A549 (cell line): ENCODE measurements at regions not wholly inside any gene's neighbourhood (a gene's known extent, or its start where the extent isn't known, plus 50 kb on each side); places are given as distances from the start of the nearest gene placed in this dataset.

ENCODE experiments used
- ATAC-seq, 2 experiments: fragments of 200-7000 bp in 1 of 2; fragments of >200 bp in 1 of 2; cut with Nextera tagmentation in 1 of 2; cut with Tn5 transposase in 1 of 2; 3 replicates each; pipeline versions ENCODE4 v1.8.0 to v1.9.1; 2018 to 2020; ENCODE audit warnings: mild to moderate bottlenecking in 1 of 2, moderate library complexity in 1 of 2
- CTCF ChIA-PET: fragments of 300-600 bp; sonication (Branson Sonifier 250); formaldehyde crosslinking; extraction: SDS; loops from one replicate; lab custom pipeline; 2021; ENCODE audit warnings: antibody characterized with exemption, inconsistent platforms; lab: Yijun Ruan, JAX
- POLR2A ChIA-PET: fragments of 350-600 bp; formaldehyde crosslinking; extraction: SDS; loops from one replicate; lab custom pipeline; 2021; ENCODE audit warnings: antibody characterized with exemption, inconsistent platforms; lab: Yijun Ruan, JAX
- DNase-seq, 2 experiments: peaks; one replicate each; pipeline versions ENCODE4 v3.0.0 to v3.0.0-alpha.2; 2011 to 2016; ENCODE audit warnings: low read depth in 1 of 2, low spot score in 1 of 2
- FAIRE-seq: peaks from 2 replicates; lab custom pipeline; 2011; peaks lifted over from hg19 to GRCh38; lab: Jason Lieb, UNC
- H3K27ac ChIP-seq, 2 experiments: fragments of >200 bp; sonication (Bioruptor Twin); formaldehyde crosslinking; 3 replicates each; pipeline ENCODE4 v1.5.1; 2016 to 2017
- H3K4me1 ChIP-seq: fragments of >200 bp; sonication (Bioruptor Twin); formaldehyde crosslinking; 3 replicates; pipeline ENCODE4 v1.6.1; 2016
- H3K4me2 ChIP-seq: fragments of >200 bp; sonication (Bioruptor Twin); formaldehyde crosslinking; 3 replicates; pipeline ENCODE4 v1.6.1; 2016
- H3K4me3 ChIP-seq: fragments of >200 bp; sonication (Bioruptor Twin); formaldehyde crosslinking; 3 replicates; pipeline ENCODE4 v1.5.1; 2016
- H3K9me3 ChIP-seq: fragments of >200 bp; sonication (Bioruptor Twin); formaldehyde crosslinking; 3 replicates; pipeline ENCODE4 v1.6.1; 2016
- CBX2 ChIP-seq: fragments of 200-600 bp; sonication (generic); IDR thresholded peaks from 2 replicates; pipeline ENCODE4 v1.6.1; 2016; ENCODE audit warnings: low read depth, mild to moderate bottlenecking, borderline replicate concordance
- CHD2 ChIP-seq: fragments of 150-350 bp; IDR thresholded peaks from 2 replicates; pipeline ENCODE4 v1.6.1; 2014; ENCODE audit warnings: low read length; ENCODE audit not compliant: partially characterized antibody
- CHD4 ChIP-seq: fragments of 200-600 bp; sonication (generic); IDR thresholded peaks from 2 replicates; pipeline ENCODE4 v1.6.1; 2016; ENCODE audit warnings: antibody characterized with exemption, mild to moderate bottlenecking, borderline replicate concordance
- FOSB ChIP-seq: fragments of 250-450 bp; sonication (Bioruptor Pico); IDR thresholded peaks from 2 replicates; pipeline ENCODE4 v1.5.0; 2020; ENCODE audit warnings: mild to moderate bottlenecking, moderate library complexity
- HDAC2 ChIP-seq: fragments of 200-600 bp; sonication (generic); IDR thresholded peaks from 2 replicates; pipeline ENCODE4 v1.6.1; 2016
- HEYL ChIP-seq: fragments of 250-450 bp; sonication (Bioruptor Pico); IDR thresholded peaks from 2 replicates; pipeline ENCODE4 v1.8.0; 2021; ENCODE audit warnings: mild to moderate bottlenecking, moderate library complexity
- KDM5A ChIP-seq: fragments of 200-600 bp; sonication (generic); IDR thresholded peaks from 2 replicates; pipeline ENCODE4 v1.6.1; 2016; ENCODE audit warnings: antibody characterized with exemption, mild to moderate bottlenecking
- MAFK ChIP-seq: fragments of 450-650 bp; IDR thresholded peaks from 2 replicates; pipeline ENCODE4 v1.6.1; 2014; ENCODE audit not compliant: partially characterized antibody
- MAZ ChIP-seq: fragments of 150-350 bp; IDR thresholded peaks from 2 replicates; pipeline ENCODE4 v1.6.1; 2014; ENCODE audit warnings: antibody characterized with exemption, low read depth, low read length, borderline replicate concordance
- NR3C1 ChIP-seq: fragments of >200 bp; sonication (Bioruptor Twin); formaldehyde crosslinking; IDR thresholded peaks from 3 replicates; pipeline ENCODE4 v1.6.1; 2017
- POLR2AphosphoS2 ChIP-seq: conservative IDR thresholded peaks from 2 replicates; pipeline ENCODE4 v1.6.1; 2012; ENCODE audit warnings: low read length, improper control_type of control experiment, inconsistent platforms
- RARB ChIP-seq: fragments of 250-450 bp; sonication (Bioruptor Pico); IDR thresholded peaks from 2 replicates; pipeline ENCODE4 v1.8.0; 2021; ENCODE audit warnings: mild to moderate bottlenecking, moderate library complexity
- RNF2 ChIP-seq: fragments of 200-600 bp; sonication (generic); IDR thresholded peaks from 2 replicates; pipeline ENCODE4 v1.6.1; 2016; ENCODE audit warnings: low read depth, mild to moderate bottlenecking, antibody characterized with exemption, moderate library complexity, borderline replicate concordance
- TFCP2L1 ChIP-seq: fragments of 250-450 bp; sonication (Bioruptor Pico); IDR thresholded peaks from 2 replicates; pipeline ENCODE4 v1.5.0; 2021; ENCODE audit warnings: mild to moderate bottlenecking
- ZFP36 ChIP-seq: fragments of 450-650 bp; IDR thresholded peaks from 2 replicates; pipeline ENCODE4 v1.6.1; 2014; ENCODE audit warnings: borderline replicate concordance; ENCODE audit not compliant: partially characterized antibody
- ZSCAN20 ChIP-seq: fragments of 250-450 bp; sonication (Bioruptor Pico); IDR thresholded peaks from 2 replicates; pipeline ENCODE4 v1.8.0; 2022; ENCODE audit warnings: mild to moderate bottlenecking, moderate library complexity
- WGBS: methylation state at CpG from one replicate; pipeline ENCODE4 v1.1.6; 2017; ENCODE audit errors: missing lambda C conversion rate; 5-methylcytosine and 5-hydroxymethylcytosine counted together
- TF ChIP-seq, protein P1 (sequence below): fragments of >200 bp; sonication (Bioruptor Twin); formaldehyde crosslinking; IDR thresholded peaks from 3 replicates; pipeline ENCODE4 v1.5.1; 2016
- TF ChIP-seq, protein P2 (sequence below): IDR thresholded peaks from 2 replicates; pipeline ENCODE4 v1.6.1; 2012
- TF ChIP-seq, protein P3 (sequence below): fragments of 450-650 bp; IDR thresholded peaks from 2 replicates; pipeline ENCODE4 v1.6.1; 2014; ENCODE audit warnings: antibody characterized with exemption
- TF ChIP-seq, protein P4 (sequence below): fragments of 250-450 bp; sonication (Bioruptor Pico); IDR thresholded peaks from 2 replicates; pipeline ENCODE4 v1.5.0; 2020; ENCODE audit warnings: low read depth, mild to moderate bottlenecking, moderate library complexity
- TF ChIP-seq, protein P5 (sequence below): fragments of >200 bp; sonication (Bioruptor Twin); formaldehyde crosslinking; IDR thresholded peaks from 3 replicates; pipeline ENCODE4 v1.6.1; 2016
- TF ChIP-seq, protein P6 (sequence below): IDR thresholded peaks from 2 replicates; pipeline ENCODE4 v1.6.1; 2012
- TF ChIP-seq, protein P7 (sequence below): fragments of 250-450 bp; sonication (Bioruptor Pico); IDR thresholded peaks from 2 replicates; pipeline ENCODE4 v1.5.0; 2021; ENCODE audit warnings: mild to moderate bottlenecking, moderate library complexity, borderline replicate concordance
- TF ChIP-seq, protein P8 (sequence below): fragments of >200 bp; sonication (Bioruptor Twin); formaldehyde crosslinking; IDR thresholded peaks from 2 replicates; pipeline ENCODE4 v1.6.1; 2016

DNA sequence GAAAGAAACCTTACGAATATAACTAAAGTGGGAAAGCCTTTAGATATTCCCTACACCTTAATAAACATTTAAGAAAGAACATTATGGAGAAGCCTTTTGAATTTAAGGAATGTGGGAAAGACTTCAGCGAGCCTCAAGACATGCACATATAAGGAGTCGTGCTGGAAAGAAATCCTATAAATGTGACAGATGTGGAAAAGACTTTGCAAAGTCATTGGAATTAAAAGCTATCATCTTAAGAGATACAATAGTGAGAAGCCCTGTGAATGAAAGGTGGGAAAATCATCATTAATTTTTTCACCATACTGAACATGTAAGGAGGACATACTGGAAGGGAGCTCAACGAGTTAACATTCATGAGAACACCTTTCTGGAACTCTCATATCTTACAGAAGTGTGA lies 650.5 kb upstream of the DEFB115 start:
- Histone ChIP-seq H3K4me3 (no peak overlapping the region), H3K4me2 (no peak overlapping the region), H3K4me1 (no peaks in the 10 kb centered on the region), H3K9me3 (peaks cover 31% of the 10 kb centered on the region), H3K27ac (no peak overlapping the region)
- WGBS: 6% methylated on average over 4 of the region's 4 CpGs
- no peak for DNase-seq
- no peak for FAIRE-seq
- POLR2A ChIA-PET: no interaction called here
- TF ChIP-seq, protein P1, sequence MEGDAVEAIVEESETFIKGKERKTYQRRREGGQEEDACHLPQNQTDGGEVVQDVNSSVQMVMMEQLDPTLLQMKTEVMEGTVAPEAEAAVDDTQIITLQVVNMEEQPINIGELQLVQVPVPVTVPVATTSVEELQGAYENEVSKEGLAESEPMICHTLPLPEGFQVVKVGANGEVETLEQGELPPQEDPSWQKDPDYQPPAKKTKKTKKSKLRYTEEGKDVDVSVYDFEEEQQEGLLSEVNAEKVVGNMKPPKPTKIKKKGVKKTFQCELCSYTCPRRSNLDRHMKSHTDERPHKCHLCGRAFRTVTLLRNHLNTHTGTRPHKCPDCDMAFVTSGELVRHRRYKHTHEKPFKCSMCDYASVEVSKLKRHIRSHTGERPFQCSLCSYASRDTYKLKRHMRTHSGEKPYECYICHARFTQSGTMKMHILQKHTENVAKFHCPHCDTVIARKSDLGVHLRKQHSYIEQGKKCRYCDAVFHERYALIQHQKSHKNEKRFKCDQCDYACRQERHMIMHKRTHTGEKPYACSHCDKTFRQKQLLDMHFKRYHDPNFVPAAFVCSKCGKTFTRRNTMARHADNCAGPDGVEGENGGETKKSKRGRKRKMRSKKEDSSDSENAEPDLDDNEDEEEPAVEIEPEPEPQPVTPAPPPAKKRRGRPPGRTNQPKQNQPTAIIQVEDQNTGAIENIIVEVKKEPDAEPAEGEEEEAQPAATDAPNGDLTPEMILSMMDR: no peak
- TF ChIP-seq HEYL: no peak
- no peak for TF ChIP-seq MAFK
- no peak for TF ChIP-seq CHD2
- TF ChIP-seq, protein P2, sequence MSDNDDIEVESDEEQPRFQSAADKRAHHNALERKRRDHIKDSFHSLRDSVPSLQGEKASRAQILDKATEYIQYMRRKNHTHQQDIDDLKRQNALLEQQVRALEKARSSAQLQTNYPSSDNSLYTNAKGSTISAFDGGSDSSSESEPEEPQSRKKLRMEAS: no peak
- TF ChIP-seq NR3C1: no peak
- no peak for TF ChIP-seq ZSCAN20
- TF ChIP-seq RNF2: no peak
- TF ChIP-seq, protein P3, sequence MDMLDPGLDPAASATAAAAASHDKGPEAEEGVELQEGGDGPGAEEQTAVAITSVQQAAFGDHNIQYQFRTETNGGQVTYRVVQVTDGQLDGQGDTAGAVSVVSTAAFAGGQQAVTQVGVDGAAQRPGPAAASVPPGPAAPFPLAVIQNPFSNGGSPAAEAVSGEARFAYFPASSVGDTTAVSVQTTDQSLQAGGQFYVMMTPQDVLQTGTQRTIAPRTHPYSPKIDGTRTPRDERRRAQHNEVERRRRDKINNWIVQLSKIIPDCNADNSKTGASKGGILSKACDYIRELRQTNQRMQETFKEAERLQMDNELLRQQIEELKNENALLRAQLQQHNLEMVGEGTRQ: no peak
- no peak for ATAC-seq
- CTCF ChIA-PET: no interaction called here

DNA sequence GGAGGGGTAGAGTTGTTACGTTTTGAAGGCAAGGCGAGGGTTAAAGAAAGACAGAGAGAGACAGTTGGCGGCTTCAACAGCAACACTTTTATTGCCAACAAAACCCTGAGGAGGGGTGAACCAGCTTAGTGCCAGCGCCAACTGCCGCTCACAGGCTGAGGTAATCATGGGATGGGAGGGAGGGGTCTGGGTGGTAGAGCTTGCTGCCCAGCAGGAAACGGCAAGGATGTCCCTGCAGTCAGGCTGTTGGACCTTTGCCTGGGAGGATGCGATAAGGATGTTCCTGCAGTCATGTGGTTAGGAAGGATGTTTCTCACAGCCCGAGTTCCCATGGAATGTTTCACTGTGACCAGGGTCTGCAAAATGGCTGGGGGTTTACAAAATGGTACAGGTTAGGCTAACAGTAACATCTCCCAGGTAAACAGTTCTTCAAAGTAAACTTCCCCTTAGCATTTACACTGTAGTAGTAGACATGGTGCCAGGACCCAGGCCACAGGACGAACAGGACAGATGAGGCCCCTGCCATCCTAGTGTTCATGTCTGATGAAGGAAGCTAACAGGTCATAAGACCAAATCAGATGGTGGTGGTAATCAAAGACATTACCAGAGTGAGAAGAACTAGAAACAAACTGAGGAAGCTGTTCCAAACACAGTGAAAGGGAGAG lies 647.3 kb upstream of the DEFB115 start:
- ATAC-seq: no peak
- Histone ChIP-seq H3K4me3 (no peak overlapping the region), H3K27ac (no peak overlapping the region)
- POLR2A ChIA-PET: no interaction called here
- no peak for TF ChIP-seq TFCP2L1 (CRISPR knock-in tag)
- no peak for TF ChIP-seq RARB (CRISPR knock-in tag)
- no peak for TF ChIP-seq ZFP36
- TF ChIP-seq, protein P4, sequence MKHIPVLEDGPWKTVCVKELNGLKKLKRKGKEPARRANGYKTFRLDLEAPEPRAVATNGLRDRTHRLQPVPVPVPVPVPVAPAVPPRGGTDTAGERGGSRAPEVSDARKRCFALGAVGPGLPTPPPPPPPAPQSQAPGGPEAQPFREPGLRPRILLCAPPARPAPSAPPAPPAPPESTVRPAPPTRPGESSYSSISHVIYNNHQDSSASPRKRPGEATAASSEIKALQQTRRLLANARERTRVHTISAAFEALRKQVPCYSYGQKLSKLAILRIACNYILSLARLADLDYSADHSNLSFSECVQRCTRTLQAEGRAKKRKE (CRISPR knock-in tag): no peak
- TF ChIP-seq, protein P5, sequence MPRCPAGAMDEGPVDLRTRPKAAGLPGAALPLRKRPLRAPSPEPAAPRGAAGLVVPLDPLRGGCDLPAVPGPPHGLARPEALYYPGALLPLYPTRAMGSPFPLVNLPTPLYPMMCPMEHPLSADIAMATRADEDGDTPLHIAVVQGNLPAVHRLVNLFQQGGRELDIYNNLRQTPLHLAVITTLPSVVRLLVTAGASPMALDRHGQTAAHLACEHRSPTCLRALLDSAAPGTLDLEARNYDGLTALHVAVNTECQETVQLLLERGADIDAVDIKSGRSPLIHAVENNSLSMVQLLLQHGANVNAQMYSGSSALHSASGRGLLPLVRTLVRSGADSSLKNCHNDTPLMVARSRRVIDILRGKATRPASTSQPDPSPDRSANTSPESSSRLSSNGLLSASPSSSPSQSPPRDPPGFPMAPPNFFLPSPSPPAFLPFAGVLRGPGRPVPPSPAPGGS: no peak
- TF ChIP-seq, all 56 proteins: peak for 0
- CTCF ChIA-PET: no interaction called here
- peaks cover 31% of the 10 kb centered on the region for H3K9me3 ChIP-seq
- FAIRE-seq (no peak), DNase-seq (no peak)
- H3K4me2 ChIP-seq: no peak overlapping the region
- no peaks in the 10 kb centered on the region for H3K4me1 ChIP-seq
- 35% methylated on average over 8 of the region's 9 CpGs for WGBS

DNA sequence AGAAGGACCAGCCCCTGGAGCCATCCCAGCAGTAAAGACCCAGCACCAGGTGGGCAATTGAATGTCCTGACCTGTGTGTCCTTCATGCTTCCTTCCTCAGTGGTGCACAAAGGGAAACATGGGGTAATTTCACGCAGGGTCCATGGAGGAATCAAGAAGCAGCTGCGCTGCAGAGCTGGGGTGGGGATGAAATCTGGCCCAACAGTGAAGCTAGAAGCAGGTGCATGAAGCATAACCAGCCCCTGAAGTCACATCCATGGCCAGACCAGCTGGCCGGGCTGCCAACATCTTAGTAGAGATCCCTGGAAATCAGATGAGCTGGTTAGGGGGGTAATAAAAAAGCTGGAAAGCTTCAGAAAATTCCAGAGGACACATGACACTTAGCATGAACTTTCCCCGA lies 646.7 kb upstream of the DEFB115 start:
- DNase-seq: no peak
- POLR2A ChIA-PET: no interaction called here
- H3K4me2 ChIP-seq: no peak overlapping the region
- H3K4me1 ChIP-seq: no peaks in the 10 kb centered on the region
- FAIRE-seq: no peak
- CTCF ChIA-PET: no interaction called here
- peaks cover 27% of the 10 kb centered on the region for H3K9me3 ChIP-seq
- WGBS: 23% methylated on average over 4 of the region's 4 CpGs
- no peak overlapping the region for H3K4me3 ChIP-seq
- H3K27ac ChIP-seq: no peak overlapping the region
- no peak for ATAC-seq
- TF ChIP-seq FOSB: no peak
- no peak for TF ChIP-seq RARB (CRISPR knock-in tag)
- TF ChIP-seq TFCP2L1 (CRISPR knock-in tag): no peak
- TF ChIP-seq, protein P6, sequence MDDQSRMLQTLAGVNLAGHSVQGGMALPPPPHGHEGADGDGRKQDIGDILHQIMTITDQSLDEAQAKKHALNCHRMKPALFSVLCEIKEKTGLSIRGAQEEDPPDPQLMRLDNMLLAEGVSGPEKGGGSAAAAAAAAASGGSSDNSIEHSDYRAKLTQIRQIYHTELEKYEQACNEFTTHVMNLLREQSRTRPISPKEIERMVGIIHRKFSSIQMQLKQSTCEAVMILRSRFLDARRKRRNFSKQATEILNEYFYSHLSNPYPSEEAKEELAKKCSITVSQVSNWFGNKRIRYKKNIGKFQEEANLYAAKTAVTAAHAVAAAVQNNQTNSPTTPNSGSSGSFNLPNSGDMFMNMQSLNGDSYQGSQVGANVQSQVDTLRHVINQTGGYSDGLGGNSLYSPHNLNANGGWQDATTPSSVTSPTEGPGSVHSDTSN: no peak
- TF ChIP-seq, protein P5: no peak
- TF ChIP-seq POLR2AphosphoS2: no peak
- TF ChIP-seq MAZ: no peak
- TF ChIP-seq HDAC2: no peak
- TF ChIP-seq CHD4: no peak
- TF ChIP-seq, protein P7, sequence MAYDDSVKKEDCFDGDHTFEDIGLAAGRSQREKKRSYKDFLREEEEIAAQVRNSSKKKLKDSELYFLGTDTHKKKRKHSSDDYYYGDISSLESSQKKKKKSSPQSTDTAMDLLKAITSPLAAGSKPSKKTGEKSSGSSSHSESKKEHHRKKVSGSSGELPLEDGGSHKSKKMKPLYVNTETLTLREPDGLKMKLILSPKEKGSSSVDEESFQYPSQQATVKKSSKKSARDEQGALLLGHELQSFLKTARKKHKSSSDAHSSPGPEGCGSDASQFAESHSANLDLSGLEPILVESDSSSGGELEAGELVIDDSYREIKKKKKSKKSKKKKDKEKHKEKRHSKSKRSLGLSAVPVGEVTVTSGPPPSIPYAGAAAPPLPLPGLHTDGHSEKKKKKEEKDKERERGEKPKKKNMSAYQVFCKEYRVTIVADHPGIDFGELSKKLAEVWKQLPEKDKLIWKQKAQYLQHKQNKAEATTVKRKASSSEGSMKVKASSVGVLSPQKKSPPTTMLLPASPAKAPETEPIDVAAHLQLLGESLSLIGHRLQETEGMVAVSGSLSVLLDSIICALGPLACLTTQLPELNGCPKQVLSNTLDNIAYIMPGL (CRISPR knock-in tag): no peak
- no peak for TF ChIP-seq CBX2
- TF ChIP-seq, protein P8, sequence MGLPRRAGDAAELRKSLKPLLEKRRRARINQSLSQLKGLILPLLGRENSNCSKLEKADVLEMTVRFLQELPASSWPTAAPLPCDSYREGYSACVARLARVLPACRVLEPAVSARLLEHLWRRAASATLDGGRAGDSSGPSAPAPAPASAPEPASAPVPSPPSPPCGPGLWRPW: no peak
- no peak for TF ChIP-seq KDM5A
